HG03558 (cell line): ENCODE measurements at regions not wholly inside any gene's neighbourhood (a gene's known extent, or its start where the extent isn't known, plus 50 kb on each side); places are given as distances from the start of the nearest gene placed in this dataset.

ENCODE experiments used
- ATAC-seq: cut with Tn5 transposase; IDR thresholded peaks from one replicate; pipeline ENCODE4 v1.9.1; 2021; ENCODE audit warnings: moderate number of reproducible peaks; ENCODE audit not compliant: unreplicated experiment; ENCODE audit errors: extremely low read depth

GRCh38 chr4:16988814-16989213 is 90.4 kb upstream of the LDB2 start:
- ATAC-seq, result no peak

GRCh38 chr4:16977081-16977480 is 78.6 kb upstream of the LDB2 start:
- no peak for ATAC-seq

DNA sequence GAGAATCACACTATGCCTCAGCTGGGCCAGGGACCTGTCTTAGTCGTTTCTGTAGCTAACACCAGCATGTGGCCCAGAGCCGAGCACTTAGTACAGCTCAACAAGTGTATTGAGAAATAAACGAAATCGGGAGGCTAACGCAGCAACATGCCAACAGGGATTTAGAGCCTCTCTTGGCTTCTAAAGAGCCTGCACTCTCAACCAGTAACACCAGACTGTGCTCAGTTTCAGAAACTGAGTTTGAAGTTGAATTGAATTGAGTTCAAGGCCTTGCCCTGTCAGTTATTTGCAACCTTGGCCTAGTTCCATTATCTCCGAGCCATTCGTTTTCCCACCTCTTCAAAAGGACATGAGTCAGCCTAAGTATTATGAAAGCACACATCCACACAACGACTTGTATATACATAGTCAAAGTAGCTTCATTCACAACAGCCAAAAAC is 71.3 kb upstream of the LDB2 start:
- no peak for ATAC-seq

- no peak for ATAC-seq
Measured at GRCh38 chr4:16967722-16968121, 69.3 kb upstream of the LDB2 start.

GRCh38 chr4:16959305-16959704 is 60.9 kb upstream of the LDB2 start:
- no peak for ATAC-seq

GRCh38 chr4:16952896-16953630 is 54.6 kb upstream of the LDB2 start:
- ATAC-seq, result no peak

DNA sequence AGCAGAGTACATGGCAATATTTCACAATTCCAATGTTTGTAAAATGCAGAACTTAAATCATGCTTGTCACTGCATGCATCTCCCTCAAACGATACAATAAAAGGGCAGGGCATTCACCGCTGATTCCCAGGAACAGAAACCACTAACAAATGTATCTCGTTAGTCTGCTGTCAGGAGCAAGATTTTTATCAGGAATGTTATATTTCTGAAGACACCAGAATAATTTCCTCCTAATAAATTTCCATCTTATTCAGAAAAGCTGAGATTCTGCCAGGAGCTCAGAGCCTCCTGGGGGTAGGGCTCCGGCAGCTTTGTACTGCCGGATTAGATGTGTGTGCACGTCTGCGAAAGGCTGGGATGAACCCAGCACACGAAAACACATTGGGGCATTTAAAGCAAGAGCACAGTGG is 54.0 kb upstream of the LDB2 start:
- ATAC-seq, result no peak
